Skeletal muscle tissue (tissue), 3 donors: ENCODE measurements at regions not wholly inside any gene's neighbourhood (a gene's known extent, or its start where the extent isn't known, plus 50 kb on each side); places are given as distances from the start of the nearest gene placed in this dataset.

ENCODE experiments used
- H3K27ac ChIP-seq: one replicate; pipeline ENCODE4 v1.7.0; 2013; ENCODE audit warnings: mild to moderate bottlenecking, low read depth, low read length, inconsistent platforms
- H3K27me3 ChIP-seq, 3 donors: one replicate each; pipeline ENCODE4 v1.7.0; 2013; ENCODE audit warnings: low read length in 3 of 3; ENCODE audit not compliant: control insufficient read depth in 3 of 3, insufficient read depth in 3 of 3
- H3K36me3 ChIP-seq, 3 donors: one replicate each; pipeline ENCODE4 v1.7.0; 2013; ENCODE audit warnings: low read length in 3 of 3; ENCODE audit not compliant: control insufficient read depth in 3 of 3, insufficient read depth in 3 of 3
- H3K4me1 ChIP-seq, 3 donors: one replicate each; pipeline ENCODE4 v1.7.0; 2013; ENCODE audit warnings: low read length in 3 of 3, mild to moderate bottlenecking in 3 of 3; ENCODE audit not compliant: control insufficient read depth in 3 of 3, insufficient read depth in 3 of 3
- H3K4me3 ChIP-seq, 3 donors: one replicate each; pipeline ENCODE4 v1.7.0; 2013; ENCODE audit warnings: low read length in 3 of 3
- H3K9ac ChIP-seq, 3 donors: one replicate each; pipeline ENCODE4 v1.7.0; 2013; ENCODE audit warnings: low read length in 3 of 3, mild to moderate bottlenecking in 3 of 3, moderate library complexity in 2 of 3, low read depth in 1 of 3
- H3K9me3 ChIP-seq, 3 donors: one replicate each; pipeline ENCODE4 v1.7.0; 2013; ENCODE audit warnings: low read length in 3 of 3; ENCODE audit not compliant: control insufficient read depth in 3 of 3
- donor health status: Osteomylitis.

DNA sequence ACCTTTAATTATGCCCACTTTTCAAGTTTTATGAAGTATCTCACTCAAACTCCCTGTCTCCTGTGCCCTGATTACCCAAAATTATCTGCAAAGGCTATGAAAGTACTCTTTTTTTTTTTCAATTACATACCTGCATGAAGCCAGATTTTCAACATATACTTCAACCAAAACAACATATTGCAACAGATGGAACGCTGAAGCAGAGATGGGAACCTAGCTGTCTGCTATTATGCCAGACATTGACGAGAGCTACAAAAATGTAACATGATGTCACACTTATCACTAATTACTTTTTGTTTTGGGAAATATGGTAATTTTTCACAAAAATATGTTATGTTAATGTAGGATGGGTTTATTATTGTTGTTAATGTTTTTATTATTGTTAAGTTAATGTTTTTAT is 86.5 kb upstream of the SLC1A3 start:
- Histone ChIP-seq H3K4me3 (no peak overlapping the region), H3K9me3 (no peaks in the 10 kb centered on the region), H3K36me3 (no peaks in the 10 kb centered on the region), H3K27ac (no peak overlapping the region), H3K4me1 (peaks cover 11 to 15% (median 15%) of the 10 kb centered on the region in 3 donors), H3K9ac (no peak overlapping the region), H3K27me3 (no peaks in the 10 kb centered on the region)

DNA sequence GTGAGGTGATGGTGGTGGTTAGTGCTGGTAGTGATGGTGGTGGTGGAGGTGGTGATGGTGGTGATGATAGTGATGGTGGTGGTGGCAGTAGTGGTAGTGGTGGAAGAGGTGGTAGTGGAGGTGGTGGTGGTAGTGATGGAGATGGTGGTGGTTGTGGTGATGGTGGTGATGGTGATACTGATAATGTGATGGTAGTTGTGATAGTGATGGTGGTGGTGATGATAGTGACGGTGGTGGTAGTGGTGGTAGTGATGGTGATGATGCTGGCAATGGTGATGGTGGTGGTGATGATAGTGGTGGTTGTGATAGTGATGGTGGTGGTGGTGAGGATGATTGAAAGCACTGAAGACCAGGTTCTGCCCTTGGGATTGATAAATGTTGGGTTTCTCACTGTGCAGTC is 85.2 kb upstream of the SLC1A3 start:
- no peak overlapping the region for H3K4me3 ChIP-seq
- no peaks in the 10 kb centered on the region for H3K36me3 ChIP-seq
- H3K9me3 ChIP-seq: no peaks in the 10 kb centered on the region
- peaks cover 11 to 15% (median 15%) of the 10 kb centered on the region in 3 donors for H3K4me1 ChIP-seq
- no peak overlapping the region for H3K27ac ChIP-seq
- H3K27me3 ChIP-seq: no peaks in the 10 kb centered on the region
- no peak overlapping the region for H3K9ac ChIP-seq

DNA sequence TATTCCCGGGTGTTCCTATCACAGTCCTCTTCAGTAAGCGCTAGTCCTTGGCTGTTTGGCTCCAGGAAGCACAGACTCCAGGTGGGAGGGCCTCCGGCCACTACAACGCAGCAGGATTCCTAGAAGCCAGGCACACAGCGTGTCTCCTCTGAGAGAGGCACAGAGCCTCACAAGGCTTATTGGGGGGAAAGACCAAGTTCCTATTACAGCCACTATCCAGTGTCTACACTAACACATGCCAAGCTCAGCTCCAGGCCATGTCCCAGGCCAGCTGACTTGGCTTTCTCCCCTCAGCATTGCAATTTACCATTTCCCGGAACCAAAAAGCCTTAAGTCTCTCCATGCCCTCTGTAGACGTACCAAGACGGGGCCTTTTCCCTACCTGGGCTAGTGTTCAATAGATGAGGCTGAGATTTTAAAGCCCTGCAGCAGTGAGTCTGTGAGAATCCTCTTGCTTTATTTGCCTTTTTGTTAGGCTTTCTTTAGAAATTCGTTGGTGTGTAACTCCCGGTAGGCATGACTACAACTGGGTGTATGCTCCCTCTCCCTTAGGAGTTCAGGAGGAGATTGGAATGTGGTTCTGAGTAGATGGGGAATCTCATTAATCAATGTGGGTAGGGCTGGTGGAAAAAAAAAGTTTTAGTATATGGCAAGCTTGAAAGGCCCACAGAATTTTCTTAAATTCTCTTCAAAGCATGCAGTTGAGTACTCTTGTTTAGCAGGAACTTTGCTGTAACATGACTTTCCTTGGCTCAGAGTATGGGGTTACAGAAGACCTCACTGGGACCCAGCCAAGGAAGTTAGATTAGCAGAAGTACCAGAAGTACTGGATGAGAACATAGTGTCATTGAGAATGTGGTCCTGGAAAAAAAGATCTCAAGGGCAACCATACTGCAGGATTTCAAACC is 84.3 kb upstream of the SLC1A3 start:
- H3K27me3 ChIP-seq: no peaks in the 10 kb centered on the region
- H3K9ac ChIP-seq: peak overlapping the region in 1 of 3 donors; percentile 44
- no peak overlapping the region for H3K27ac ChIP-seq
- H3K9me3 ChIP-seq: no peaks in the 10 kb centered on the region
- H3K4me3 ChIP-seq: peak overlapping the region; percentile 0 to 15 (median 4)
- peaks cover 11 to 15% (median 15%) of the 10 kb centered on the region in 3 donors for H3K4me1 ChIP-seq
- H3K36me3 ChIP-seq: no peaks in the 10 kb centered on the region

DNA sequence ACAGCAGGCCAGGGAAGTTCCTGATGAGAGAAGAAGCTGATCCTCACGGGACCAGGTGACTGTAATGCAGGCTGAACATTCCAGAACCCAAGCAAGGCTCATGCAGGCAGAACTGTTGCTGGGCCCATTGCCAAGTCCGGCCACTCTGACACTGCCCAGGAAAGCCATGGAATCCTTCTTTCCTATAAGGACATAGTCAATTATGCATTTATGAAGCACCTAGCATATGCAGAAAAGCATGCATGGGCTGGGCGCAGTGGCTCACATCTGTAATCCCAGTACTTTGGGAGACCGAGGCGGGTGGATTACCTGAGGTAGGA is 83.7 kb upstream of the SLC1A3 start:
- Histone ChIP-seq H3K36me3 (no peaks in the 10 kb centered on the region), H3K4me3 (no peak overlapping the region), H3K9me3 (no peaks in the 10 kb centered on the region), H3K4me1 (peaks cover 11 to 15% (median 15%) of the 10 kb centered on the region in 3 donors), H3K27ac (no peak overlapping the region), H3K9ac (no peak overlapping the region), H3K27me3 (no peaks in the 10 kb centered on the region)

DNA sequence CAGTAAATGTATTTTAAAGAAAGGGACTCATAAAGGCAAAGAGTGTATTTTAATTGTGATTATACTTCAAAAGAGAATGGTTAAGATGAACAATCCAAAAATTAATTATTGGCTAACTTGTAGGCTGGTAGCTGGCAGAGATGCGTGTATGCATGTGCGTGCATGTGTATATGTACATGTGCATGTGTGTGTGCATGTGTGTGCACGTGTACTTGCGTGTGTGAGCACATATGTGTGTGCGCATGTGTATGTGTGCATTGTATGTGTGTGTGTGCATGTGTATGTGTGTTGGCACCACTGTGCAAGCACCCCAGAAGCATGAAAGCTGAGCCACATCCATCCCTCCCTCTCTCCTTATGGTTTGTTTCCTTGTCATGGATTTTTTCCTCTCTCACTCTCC is 83.0 kb upstream of the SLC1A3 start:
- Histone ChIP-seq H3K9me3 (no peaks in the 10 kb centered on the region), H3K9ac (no peak overlapping the region), H3K4me3 (no peak overlapping the region), H3K4me1 (peaks cover 11 to 15% (median 15%) of the 10 kb centered on the region in 3 donors), H3K27me3 (no peaks in the 10 kb centered on the region), H3K27ac (no peak overlapping the region), H3K36me3 (no peaks in the 10 kb centered on the region)

DNA sequence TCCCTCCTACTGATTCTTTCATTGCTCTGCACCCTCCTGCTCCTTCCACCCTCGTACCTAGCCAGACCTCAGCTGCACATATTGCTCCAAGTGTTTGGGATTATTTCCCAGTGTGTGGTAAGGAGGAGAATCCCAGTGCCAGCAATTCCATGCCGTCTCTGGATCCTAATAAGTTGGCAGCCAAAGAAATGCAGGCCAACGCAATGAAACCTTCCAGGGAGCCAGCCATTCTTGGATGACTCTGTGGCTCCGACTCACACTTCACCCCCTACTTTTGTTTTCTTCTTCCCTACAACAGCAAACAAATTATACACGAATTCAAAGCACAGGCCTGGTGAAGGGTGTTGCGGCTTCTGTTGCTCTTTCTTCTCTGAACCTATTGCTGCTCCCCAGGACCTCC is 82.5 kb upstream of the SLC1A3 start:
- Histone ChIP-seq H3K27ac (no peak overlapping the region), H3K4me1 (peaks cover 11 to 15% (median 15%) of the 10 kb centered on the region in 3 donors), H3K36me3 (no peaks in the 10 kb centered on the region), H3K4me3 (no peak overlapping the region), H3K9me3 (no peaks in the 10 kb centered on the region), H3K9ac (no peak overlapping the region), H3K27me3 (no peaks in the 10 kb centered on the region)

DNA sequence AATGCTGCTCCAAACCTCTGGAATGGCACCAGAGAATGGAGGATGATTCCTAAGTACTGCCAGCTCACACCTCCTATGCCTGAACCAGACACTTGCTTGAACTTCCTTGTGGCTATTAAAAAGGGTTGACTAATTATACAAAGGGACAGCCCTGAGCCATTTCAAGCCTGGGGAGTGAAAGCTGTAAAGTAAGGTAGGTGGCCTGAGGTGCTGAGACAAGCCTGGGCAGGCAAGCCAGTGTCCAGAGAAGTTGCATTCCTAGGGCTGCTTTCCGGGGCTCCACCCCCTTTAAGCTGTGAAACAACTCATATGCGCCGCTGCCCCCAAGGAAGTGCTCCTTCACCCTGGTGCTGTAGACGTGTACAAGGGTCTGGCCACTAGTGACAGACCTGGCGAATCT is 79.9 kb upstream of the SLC1A3 start:
- H3K36me3 ChIP-seq: no peaks in the 10 kb centered on the region
- H3K9ac ChIP-seq: no peak overlapping the region
- H3K4me3 ChIP-seq: no peak overlapping the region
- H3K27me3 ChIP-seq: no peaks in the 10 kb centered on the region
- H3K27ac ChIP-seq: no peak overlapping the region
- H3K4me1 ChIP-seq: peaks cover 10 to 11% (median 11%) of the 10 kb centered on the region in 3 donors
- no peaks in the 10 kb centered on the region for H3K9me3 ChIP-seq

DNA sequence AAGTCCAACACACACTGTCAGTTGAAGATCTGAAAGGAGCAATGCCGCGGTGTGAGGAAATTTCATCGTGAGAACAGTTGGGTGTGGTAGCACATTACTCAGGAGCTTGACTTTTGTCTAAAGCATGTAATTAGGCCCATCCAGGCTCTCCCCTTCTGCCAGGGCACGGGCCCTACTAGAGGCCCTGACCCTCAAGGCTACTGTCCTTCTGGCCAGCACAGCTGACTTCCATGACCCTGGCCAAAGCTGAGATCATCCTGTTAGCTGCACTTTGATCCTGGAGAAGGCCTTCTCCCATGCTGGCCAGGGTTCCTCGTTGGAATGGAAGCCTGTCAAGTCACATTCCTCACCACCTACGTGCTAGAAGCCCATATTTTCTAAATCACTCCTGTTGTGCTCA is 77.8 kb upstream of the SLC1A3 start:
- Histone ChIP-seq H3K9ac (no peak overlapping the region), H3K36me3 (no peaks in the 10 kb centered on the region), H3K27ac (no peak overlapping the region), H3K27me3 (no peaks in the 10 kb centered on the region), H3K4me1 (peaks cover 0 to 3% (median 0%) of the 10 kb centered on the region in 3 donors), H3K9me3 (no peaks in the 10 kb centered on the region), H3K4me3 (no peak overlapping the region)

DNA sequence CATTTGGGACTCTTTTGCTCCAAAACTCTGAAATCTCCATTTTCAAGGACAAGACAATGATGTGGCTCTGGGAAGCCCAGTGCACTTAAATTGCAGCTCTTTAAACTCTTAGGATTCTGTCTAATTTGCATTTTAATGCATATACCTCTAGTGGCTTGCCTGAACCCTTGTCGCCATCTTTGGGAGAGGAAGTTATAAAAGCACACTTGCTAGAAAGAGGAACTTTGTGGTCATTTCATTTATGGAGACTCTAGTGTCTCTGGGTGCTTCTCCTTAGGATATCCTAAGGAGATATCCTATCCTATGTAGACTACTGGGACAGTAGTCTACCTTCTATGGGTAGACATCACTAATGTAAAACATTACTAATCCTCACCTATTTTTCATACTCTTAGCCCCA is 77.3 kb upstream of the SLC1A3 start:
- no peaks in the 10 kb centered on the region for H3K27me3 ChIP-seq
- no peaks in the 10 kb centered on the region for H3K36me3 ChIP-seq
- no peaks in the 10 kb centered on the region for H3K9me3 ChIP-seq
- no peak overlapping the region for H3K27ac ChIP-seq
- peaks cover 0 to 3% (median 0%) of the 10 kb centered on the region in 3 donors for H3K4me1 ChIP-seq
- H3K9ac ChIP-seq: no peak overlapping the region
- no peak overlapping the region for H3K4me3 ChIP-seq

DNA sequence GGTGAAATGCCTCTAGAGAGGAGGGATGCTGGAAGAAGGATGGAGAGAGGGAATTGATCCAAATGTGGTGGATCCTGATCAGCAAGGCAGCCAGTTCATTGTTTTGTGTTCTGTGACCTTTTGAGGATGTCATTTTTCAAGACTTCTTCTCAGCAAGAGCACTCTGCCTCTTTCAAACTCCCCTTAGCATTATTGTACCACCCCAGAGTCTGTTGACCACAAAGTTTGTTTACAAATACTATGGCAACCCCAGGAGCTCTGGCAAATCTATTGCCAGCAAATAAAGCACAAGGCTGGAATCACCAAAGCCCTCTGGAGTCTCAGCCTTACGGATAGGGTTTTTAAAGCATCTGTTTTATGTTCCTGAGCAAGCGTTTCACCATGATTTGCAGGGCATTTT is 76.2 kb upstream of the SLC1A3 start:
- Histone ChIP-seq H3K9ac (no peak overlapping the region), H3K4me3 (no peak overlapping the region), H3K9me3 (no peaks in the 10 kb centered on the region), H3K4me1 (peaks cover 2 to 7% (median 2%) of the 10 kb centered on the region in 3 donors), H3K27me3 (no peaks in the 10 kb centered on the region), H3K27ac (no peak overlapping the region), H3K36me3 (no peaks in the 10 kb centered on the region)
